IPS-11a (cell line): ENCODE measurements at regions not wholly inside any gene's neighbourhood (a gene's known extent, or its start where the extent isn't known, plus 50 kb on each side); places are given as distances from the start of the nearest gene placed in this dataset.
"Not testable (repeated sequence)": the region's sequence is repeated elsewhere in the genome, so short reads cannot be mapped to it uniquely, and the experiment has no call there.

ENCODE experiments used
- H3K4me3 ChIP-seq: one replicate; pipeline ENCODE4 v1.5.1; 2013; ENCODE audit warnings: low read depth, low read length, control low read depth

DNA sequence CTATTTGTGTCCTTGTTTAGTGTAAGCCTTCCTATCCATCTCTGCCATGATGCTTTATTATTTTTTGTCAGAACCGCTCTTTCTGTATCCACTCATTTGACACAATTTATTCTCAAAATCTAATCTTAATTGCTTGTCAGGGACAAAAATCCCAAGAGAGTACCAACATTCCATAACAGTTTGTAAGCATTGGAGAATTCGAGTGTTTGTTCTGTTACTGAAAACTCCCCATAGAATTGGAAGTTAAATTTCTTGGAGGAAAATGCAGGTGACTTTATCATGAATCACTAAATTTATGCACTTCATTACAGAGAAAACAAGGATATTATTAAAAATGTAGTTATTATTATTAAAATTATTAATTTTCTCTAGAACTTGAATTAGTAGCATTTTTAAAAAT is 1986.1 kb downstream of the ARAP2 start:
- no peak overlapping the region for H3K4me3 ChIP-seq

DNA sequence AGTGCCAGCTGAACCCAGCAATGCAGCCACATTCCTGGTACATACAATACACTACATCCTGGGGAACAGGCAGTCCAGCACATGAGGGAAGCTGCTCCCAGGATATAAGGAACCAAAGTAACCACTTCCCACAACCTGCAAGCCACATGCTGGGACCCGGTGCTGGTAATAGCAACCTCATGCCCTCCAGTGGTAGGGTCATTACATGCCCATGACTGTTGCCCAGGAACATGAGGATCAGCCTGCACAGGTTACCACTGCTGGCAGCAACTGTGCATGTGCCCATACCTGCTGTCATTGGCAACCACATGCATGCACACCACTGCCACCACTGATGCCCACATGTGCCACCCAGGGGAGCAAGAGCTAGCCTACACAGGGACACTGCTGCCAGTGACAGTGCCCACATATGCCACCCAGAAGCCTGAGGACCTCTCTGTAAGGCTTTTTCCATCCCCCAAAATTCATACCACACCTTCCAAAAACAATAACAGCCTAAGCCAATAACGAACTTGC is 1982.5 kb downstream of the ARAP2 start:
- no peak overlapping the region for H3K4me3 ChIP-seq

DNA sequence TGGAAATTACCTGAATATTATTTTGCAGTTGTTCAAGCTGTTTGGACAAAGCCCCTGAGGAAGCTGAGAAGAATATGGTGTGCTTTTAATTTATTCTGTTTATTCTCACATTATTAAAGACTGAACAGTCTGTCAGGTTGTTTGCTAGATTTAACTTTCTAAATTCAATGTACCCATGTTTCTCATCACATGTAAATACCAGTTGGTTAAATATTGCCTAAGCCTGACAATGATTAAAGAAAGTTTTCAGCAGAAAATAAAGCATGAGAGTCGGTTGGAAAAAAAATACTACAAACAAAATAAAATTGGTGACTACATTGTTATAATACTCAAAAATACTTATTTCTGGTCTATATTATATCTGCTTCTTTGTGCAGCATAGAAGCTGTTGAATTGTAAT is 1974.7 kb downstream of the ARAP2 start:
- no peak overlapping the region for H3K4me3 ChIP-seq

DNA sequence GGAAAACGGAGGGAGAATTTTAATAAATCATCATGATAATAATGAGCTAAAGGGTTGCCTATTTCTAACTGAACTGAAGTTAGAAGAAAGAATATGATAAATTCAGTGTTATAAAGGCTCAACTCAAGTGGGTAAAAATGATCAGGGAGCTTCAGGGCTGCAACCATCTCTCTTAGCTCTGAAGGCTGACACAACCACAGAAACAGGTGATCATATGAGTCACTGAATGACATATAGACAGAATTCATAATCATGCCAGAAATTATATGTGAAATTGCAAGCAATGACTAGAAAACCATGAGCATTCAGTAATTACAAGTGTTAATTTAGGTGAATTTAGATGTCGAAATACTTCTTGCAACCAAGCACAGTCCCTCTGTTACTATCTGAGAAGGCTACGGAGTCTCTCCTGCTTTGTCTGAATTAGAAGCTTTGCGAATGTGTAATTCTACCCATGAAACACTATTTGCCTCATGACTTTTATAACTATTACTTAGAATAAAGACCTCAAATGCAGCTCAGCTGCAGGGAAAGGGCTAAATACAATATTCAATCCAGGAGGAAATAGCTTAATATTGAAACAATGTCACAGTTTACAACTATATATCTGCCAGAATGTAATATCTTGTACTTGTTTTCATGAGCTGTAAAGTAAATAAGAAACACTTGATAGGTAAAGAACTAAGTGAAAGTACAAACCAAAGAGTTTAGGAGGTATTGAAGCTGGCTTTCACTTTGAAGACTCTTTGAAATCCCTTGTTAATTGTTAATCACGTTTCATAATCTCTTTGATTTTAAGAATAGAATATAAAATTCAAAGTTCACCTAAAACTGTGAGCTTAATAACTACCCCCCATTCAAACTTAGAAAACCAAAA is 1972.6 kb downstream of the ARAP2 start:
- no peak overlapping the region for H3K4me3 ChIP-seq

DNA sequence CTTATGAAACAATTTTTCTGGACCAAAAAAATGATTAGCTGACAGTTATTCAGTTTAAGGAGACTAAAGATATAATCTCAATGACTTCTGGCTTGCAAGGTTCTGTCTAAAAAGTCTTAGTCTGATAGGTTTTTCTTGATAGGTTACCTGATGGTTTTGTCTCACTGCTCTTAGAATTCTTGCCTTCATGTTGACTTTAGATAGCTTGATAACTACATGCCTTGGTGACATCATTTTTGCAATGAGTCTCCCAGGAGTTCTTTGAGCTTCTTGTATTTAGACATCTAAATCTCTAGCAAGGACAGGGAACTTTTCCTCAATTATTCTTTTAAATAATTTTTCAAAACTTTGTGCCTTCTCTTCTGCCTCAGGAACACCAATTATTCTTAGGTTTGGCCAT is 1965.3 kb downstream of the ARAP2 start:
- H3K4me3 ChIP-seq = no peak overlapping the region

DNA sequence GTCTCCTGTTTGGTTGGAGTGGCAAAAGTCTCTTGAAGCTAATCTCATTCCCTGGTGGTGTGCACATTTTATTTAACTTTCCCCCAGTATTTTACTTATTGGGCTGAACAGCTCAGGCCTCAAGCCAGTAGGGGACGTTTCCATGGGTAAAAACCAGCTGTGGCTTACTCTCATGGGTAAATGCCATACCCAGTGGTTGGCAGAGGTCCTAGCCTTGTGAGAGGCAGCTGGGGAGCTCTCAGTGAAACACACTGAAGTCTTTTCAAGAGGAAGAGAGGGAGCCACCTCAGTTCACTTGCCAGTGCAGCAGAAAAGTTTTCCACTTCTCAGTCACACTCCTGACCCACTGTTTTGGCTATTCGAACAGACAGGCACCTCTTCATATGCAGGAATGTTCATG is 1964.2 kb downstream of the ARAP2 start:
- H3K4me3 ChIP-seq = no peak overlapping the region

DNA sequence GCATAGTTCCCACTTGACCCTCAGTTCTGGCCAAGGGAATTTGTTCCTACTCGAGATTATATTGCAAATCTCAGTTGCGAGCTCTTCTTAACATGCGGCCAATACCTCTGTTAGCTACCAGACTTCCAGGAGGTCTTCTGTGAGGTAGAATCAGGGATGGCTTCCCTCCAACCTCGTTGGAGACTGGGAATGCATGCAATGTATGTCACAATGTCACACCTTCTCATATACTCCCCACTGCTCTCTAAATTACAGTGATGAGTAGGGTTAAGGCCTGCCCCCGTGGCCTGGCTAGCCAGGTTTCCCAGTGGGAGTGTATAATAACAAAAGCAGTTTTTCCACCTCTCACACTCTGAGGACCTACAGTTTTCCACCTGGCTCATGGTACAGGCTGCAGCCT is 1962.5 kb downstream of the ARAP2 start:
- H3K4me3 ChIP-seq = no peak overlapping the region

DNA sequence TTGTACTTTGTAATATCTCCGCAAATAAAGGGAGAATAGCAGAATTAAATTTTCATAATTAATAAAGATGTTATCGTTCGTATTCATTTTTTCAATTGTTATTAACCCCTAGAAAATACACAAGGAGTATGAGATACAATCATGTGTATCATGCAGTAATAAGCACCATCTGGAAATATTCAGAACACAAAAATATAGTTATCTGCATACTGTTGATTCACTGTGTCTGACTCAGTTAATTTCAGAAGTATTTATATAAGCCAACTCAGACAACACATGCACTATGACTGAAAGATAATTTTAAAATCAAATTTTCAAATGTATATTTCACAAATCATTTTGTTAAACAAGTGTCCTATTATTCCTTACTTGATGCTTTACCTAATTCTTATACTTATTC is 1954.8 kb downstream of the ARAP2 start:
- no peak overlapping the region for H3K4me3 ChIP-seq

DNA sequence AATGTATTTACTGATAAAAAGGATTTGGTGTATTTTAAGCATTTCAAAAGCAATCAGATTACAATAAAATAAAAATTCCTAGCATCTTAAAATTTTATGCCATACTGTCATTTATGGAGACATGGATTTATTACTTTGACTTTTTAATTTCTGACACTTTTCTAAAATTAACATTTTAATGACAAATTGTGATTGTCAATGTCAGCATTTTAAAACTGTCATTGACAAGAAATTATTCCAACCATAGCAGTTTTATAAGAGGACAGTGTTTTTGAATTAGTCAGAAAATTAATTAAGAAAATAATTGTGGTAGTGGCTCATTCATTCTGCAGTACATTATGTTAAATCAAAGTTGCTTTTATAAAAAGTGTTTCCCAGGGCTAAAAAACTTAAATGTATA is 1954.4 kb downstream of the ARAP2 start:
- H3K4me3 ChIP-seq = no peak overlapping the region

DNA sequence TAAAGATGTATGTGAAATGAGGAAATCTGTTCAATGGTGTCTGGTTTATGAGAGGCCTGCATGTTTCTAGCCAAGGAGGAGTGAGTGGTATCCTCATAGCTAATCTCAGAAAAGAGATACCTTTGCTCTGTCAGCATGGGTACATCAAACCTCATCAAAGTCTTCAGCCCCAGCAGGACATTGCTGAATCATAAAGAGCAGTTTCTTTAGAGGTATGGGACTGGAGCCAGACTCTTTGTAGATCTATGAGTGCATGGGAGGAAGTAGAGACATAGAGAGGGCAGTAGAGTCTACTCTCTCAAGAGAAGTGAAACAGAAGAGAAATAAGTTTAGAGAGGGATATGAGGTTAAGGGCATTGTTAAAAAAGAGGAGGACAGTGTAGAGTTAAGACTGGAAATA is 1950.9 kb downstream of the ARAP2 start:
- H3K4me3 ChIP-seq = no peak overlapping the region

DNA sequence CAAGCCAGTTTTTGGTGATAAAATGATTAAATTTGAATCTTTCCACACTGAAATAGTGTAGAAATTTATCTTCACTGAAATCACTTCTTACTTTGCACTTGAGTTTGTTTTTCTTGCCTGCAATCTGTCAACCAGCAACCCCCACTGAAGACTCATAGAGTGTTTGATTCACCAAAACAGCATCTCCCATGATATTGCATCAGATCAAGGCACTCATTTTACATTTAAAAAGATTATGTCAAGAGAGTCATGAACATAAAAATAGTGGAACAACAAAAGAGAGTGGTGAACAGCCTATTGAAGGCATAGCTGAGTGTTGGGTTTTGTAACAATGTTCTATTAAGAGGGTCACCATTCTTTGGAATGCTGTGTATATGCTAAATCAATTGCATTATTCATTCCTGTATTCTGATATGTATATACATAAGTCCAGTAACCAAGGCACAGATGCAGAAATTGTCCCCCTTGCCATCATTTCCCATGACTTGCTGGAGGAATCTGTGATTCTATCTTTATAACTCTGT is 1934.9 kb downstream of the ARAP2 start:
- H3K4me3 ChIP-seq = no peak overlapping the region

DNA sequence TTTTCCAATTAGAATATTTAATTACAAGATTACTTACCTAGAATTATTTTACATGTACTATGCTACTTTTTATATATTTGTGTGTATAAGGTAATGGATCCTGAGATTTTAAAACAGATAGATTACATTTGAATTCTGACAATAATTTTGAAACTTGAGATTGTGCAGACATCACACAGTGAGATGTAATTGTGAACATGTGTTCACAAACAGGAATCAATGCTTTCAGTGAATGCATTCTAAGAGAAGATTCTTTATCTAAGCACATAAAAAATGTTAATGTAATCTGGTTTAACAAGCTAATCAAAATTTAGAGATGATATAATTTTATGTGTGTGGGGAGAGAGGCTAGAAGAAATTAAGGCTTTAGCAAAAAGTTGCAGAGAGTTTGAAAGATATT is 1925.5 kb downstream of the ARAP2 start:
- H3K4me3 ChIP-seq = no peak overlapping the region

DNA sequence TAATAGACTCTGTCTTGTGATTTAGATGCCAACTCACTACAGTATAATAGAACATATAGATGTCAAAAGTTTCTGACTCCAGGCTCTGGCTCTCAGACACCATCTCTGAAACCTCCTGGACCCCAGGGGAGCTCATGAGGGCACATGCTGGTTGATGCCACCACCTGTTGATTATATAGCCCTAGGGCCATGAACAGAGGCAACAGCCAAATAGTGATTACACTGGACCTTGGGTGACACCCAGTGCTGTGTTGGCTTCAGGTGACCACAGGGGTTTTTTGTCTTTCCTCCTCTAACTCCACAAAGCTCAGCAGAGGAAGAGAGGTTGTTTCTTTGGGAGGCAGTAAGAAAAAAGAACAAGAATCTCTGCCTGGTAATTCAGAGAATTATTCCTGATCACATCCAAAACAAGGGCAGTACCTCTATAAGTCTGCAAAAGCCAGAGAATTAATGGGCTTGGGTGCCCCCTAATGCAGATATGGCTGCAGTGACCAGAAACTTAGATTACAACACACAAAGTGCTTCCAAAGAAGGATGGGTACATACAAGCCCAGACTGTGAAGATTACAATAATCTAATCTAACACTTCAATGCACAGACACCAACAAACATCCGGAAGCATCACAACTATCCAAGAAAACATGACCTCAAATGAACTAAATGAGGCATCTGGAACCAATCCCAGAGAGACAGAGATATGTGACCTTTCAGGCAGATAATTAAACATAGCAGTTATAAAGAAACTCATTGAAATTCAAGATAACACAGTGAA is 1920.6 kb downstream of the ARAP2 start:
- no peak overlapping the region for H3K4me3 ChIP-seq

DNA sequence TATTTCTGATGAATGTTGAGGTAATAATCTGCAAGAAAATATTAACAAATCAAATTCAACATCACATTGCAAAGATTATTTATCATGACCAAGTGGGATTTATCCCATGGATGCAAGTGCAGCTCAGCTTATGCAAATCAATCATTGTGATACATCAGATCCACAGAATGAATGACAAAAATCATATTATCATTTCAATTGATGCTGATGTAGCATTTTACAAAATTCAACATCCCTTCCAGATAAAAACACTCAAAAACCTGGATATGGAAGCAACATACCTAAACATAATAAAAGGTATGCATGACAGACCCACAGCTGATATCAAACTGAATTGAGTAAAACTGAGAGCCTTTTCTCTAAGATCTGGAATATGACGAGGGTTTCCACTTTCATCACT is 1915.4 kb downstream of the ARAP2 start:
- no peak overlapping the region for H3K4me3 ChIP-seq

DNA sequence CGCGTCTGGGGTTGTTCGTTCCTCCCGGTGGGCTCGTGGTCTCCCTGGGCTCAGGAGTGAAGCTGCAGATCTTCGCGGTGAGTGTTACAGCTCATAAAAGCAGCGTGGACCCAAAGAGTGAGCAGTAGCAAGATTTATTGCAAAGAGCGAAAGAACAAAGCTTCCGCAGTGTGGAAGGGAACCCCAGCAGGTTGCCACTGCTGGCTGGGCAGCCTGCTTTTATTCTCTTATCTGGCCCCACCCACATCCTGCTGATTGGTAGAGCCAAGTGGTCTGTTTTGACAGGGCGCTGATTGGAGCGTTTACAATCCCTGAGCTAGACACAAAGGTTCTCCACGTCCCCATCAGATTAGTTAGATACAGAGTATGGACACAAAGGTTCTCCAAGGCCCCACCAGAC is 1909.2 kb downstream of the ARAP2 start:
- H3K4me3 ChIP-seq = not testable (repeated sequence)

DNA sequence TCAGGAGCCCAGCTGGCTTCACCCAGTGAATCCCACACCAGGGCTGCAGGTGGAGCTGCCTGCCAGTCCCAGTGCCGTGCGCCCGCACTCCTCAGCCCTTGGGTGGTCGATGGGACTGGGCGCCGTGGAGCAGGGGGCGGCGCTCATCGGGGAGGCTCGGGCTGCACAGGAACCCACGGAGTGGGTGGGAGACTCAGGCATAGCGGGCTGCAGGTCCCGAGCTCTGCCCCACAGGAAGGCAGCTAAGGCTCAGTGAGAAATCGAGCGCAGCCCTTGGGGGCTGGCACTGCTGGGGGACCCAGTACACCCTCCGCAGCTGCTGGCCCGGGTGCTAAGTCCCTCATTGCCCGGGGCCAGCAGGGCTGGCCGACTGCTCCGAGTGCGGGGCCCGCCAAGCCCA is 1908.8 kb downstream of the ARAP2 start:
- not testable (repeated sequence) for H3K4me3 ChIP-seq

DNA sequence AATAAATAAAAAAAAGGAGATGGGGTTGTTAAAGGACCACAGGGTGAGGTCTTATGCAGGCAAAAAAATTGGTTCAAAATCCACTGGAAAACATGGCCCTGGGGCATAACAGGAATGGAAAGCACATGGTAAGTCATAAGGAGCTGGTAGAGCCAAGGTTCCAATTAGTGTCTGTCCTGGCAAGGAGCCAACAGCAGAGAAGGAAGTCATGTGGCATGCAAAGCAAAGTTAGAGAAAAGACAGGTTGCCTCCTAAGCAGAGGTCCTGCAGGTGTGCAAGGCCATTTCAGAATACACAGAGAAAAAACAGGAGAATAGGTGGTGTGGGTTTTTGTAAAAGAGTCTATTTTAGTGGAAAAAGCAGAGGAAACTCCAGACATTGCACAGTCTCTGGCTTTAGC is 1881.7 kb downstream of the ARAP2 start:
- H3K4me3 ChIP-seq = no peak overlapping the region

DNA sequence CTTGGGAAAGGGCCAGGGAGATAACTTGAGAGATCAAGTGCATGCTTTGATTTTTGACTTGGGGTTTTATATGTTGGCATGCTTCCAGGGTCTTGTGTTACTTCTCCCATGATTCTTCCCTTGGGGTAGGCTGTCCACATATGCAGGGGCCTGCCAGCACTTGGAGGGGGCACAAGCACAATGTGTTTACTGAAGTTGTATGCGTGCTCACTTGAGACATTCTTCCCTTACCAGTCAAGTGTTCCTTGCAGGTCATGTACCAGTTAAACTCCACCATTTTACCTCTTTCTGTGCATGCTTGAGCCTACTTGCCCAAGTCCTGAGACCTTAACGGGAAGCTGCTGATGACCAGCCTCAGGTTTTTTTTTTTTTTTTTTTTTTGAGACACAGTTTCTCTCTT is 1880.5 kb downstream of the ARAP2 start:
- no peak overlapping the region for H3K4me3 ChIP-seq

DNA sequence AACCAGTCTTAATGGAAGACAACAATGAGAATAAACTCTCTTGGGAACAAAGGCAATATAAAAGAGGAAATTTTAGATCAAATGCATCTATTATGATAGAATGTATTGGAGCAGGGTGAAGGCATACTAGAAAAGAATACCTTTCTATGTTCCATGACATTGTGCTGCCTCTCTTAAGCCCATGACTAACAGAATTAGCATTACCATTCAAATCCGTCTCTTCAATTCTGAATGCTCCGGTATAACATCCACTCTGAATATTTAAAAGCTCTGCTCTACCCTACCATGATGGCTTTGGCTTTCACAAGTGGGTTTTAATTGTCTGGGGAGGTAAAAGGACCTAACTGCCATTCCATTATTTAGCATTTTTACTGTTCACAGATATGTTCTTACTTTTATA is 1878.4 kb downstream of the ARAP2 start:
- no peak overlapping the region for H3K4me3 ChIP-seq

DNA sequence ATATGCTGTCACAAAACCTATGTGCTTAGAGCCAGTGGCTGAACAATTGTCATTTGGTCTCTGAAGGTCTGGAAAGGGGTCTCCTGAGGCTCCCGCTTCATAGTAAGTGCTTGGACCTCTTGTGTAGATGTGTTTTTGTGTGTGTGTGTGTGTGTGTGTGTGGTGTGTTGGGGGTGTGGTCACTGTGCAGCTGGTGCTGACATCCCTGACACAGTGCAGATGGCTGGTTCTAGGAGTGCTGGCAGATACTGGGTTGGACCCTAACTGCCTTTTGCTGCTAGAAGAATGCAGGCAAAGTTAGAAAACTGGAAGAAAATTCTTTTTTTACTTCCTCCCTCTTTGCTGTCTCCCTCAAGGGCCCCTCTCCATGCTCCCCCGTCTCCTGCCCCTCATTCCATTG is 1872.6 kb downstream of the ARAP2 start:
- no peak overlapping the region for H3K4me3 ChIP-seq

DNA sequence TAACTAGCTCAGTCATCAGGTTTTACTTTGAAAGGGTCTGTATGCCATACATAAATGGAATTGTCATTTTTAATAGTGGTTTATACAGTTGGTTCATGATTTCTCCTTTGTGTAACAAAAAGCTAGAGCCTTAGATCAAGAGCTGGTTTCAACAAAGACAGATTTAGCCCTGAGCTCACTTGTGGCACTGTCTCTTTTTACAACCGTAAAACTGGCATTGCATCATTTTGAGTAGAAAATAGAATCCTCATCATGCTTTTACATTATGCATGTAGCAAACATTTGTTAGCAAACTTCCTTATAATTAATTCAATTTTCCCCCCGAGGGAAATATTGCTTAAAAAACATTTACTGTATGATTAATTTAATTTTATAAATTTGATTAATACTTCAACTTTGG is 1871.5 kb downstream of the ARAP2 start:
- no peak overlapping the region for H3K4me3 ChIP-seq

DNA sequence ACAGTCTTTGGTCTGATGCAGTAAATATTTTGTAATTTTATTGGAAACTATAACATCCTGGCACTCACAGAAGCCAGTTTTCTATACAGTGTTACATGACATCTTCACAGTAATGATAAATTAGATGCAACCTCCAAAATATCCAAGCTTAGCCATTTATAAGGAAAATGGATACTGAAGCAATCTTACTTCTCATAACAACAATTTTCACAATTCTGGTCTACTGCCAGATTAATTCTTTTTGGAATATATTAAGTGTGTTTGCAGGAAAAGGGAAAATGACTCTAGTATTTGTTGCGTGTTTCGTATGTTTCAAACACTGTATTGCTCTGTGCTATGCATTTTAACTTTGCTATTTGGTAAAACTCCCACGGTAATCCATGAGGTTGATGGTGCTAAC is 1870.9 kb downstream of the ARAP2 start:
- no peak overlapping the region for H3K4me3 ChIP-seq
